Omental fat pad (tissue), 3 donors: ENCODE measurements at regions not wholly inside any gene's neighbourhood (a gene's known extent, or its start where the extent isn't known, plus 50 kb on each side); places are given as distances from the start of the nearest gene placed in this dataset.

Experiments used
- ATAC-seq: fragments of 150-250 bp; one replicate; pipeline ENCODE4 v1.9.1; 2016; ENCODE audit warnings: mild to moderate bottlenecking, moderate library complexity; ENCODE audit not compliant: low FRiP score
- DNase-seq: peaks from one replicate; pipeline ENCODE4 v3.0.0-alpha.2; 2019; ENCODE audit warnings: low spot score
- TF ChIP-seq, protein P1 (sequence below), 3 donors: fragments of 450-650 bp; IDR thresholded peaks; one replicate each; pipeline ENCODE4 v1.5.1; 2016 to 2017; ENCODE audit warnings: antibody characterized with exemption in 3 of 3, mild to moderate bottlenecking in 3 of 3, moderate library complexity in 2 of 3

- ATAC-seq (peak; percentile 63), DNase-seq (no peak)
- TF ChIP-seq, protein P1, sequence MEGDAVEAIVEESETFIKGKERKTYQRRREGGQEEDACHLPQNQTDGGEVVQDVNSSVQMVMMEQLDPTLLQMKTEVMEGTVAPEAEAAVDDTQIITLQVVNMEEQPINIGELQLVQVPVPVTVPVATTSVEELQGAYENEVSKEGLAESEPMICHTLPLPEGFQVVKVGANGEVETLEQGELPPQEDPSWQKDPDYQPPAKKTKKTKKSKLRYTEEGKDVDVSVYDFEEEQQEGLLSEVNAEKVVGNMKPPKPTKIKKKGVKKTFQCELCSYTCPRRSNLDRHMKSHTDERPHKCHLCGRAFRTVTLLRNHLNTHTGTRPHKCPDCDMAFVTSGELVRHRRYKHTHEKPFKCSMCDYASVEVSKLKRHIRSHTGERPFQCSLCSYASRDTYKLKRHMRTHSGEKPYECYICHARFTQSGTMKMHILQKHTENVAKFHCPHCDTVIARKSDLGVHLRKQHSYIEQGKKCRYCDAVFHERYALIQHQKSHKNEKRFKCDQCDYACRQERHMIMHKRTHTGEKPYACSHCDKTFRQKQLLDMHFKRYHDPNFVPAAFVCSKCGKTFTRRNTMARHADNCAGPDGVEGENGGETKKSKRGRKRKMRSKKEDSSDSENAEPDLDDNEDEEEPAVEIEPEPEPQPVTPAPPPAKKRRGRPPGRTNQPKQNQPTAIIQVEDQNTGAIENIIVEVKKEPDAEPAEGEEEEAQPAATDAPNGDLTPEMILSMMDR (IDR thresholded peaks at IDR 0.05): no peak
Measured at GRCh38 chr2:191601060-191601459, 76.9 kb upstream of the NABP1 start.

- no peak for ATAC-seq
- TF ChIP-seq, protein P1 (IDR thresholded peaks at IDR 0.05): no peak
- no peak for DNase-seq
Measured at GRCh38 chr2:191604154-191604553, 73.8 kb upstream of the NABP1 start.

GRCh38 chr2:191607096-191607495 lies 70.8 kb upstream of the NABP1 start:
- ATAC-seq (no peak), DNase-seq (no peak)
- TF ChIP-seq, protein P1 (IDR thresholded peaks at IDR 0.05): no peak

- no peak for ATAC-seq
- TF ChIP-seq, protein P1 (IDR thresholded peaks at IDR 0.05): no peak
- no peak for DNase-seq
Measured at GRCh38 chr2:191610756-191611155, 67.2 kb upstream of the NABP1 start.

GRCh38 chr2:191611614-191612013 lies 66.3 kb upstream of the NABP1 start:
- ATAC-seq (no peak), DNase-seq (no peak)
- TF ChIP-seq, protein P1 (IDR thresholded peaks at IDR 0.05): no peak

- ATAC-seq (peak; percentile 76), DNase-seq (no peak)
- TF ChIP-seq, protein P1 (IDR thresholded peaks at IDR 0.05): no peak
Measured at GRCh38 chr2:191612496-191612895, 65.4 kb upstream of the NABP1 start.

GRCh38 chr2:191614759-191615158 lies 63.2 kb upstream of the NABP1 start:
- DNase-seq: no peak
- TF ChIP-seq, protein P1 (IDR thresholded peaks at IDR 0.05): no peak
- no peak for ATAC-seq
